ENCODE measurements at regions not wholly inside any gene's neighbourhood (a gene's known extent, or its start where the extent isn't known, plus 50 kb on each side); places are given as distances from the start of the nearest gene placed in this dataset.

GRCh38 chr5:119810217-119810616 is 180.9 kb downstream of the FAM170A start:
- no peak overlapping the region for H3K4me3 ChIP-seq (ENCODE audit: low read depth, low read length)
- no peak for DNase-seq (ENCODE audit: low read depth)
- TF ChIP-seq CTCF (IDR thresholded peaks at IDR 0.05; ENCODE audit: insufficient read depth, low read length) = no peak

- DNase-seq (ENCODE audit: low read depth) = no peak
- H3K4me3 ChIP-seq (ENCODE audit: low read depth, low read length) = no peak overlapping the region
- no peak for TF ChIP-seq CTCF (IDR thresholded peaks at IDR 0.05; ENCODE audit: insufficient read depth, low read length)
These were observed 182.1 kb downstream of the FAM170A start for GRCh38 chr5:119811458-119811857.

GRCh38 chr5:119814655-119815054 is 185.3 kb downstream of the FAM170A start:
- TF ChIP-seq CTCF (IDR thresholded peaks at IDR 0.05; ENCODE audit: insufficient read depth, low read length) = no peak
- no peak for DNase-seq (ENCODE audit: low read depth)
- H3K4me3 ChIP-seq (ENCODE audit: low read depth, low read length) = no peak overlapping the region

GRCh38 chr5:119816055-119816454 is 186.7 kb downstream of the FAM170A start:
- TF ChIP-seq CTCF (IDR thresholded peaks at IDR 0.05; ENCODE audit: insufficient read depth, low read length) = no peak
- DNase-seq (ENCODE audit: low read depth) = no peak
- no peak overlapping the region for H3K4me3 ChIP-seq (ENCODE audit: low read depth, low read length)

- TF ChIP-seq CTCF (IDR thresholded peaks at IDR 0.05; ENCODE audit: insufficient read depth, low read length) = no peak
- no peak for DNase-seq (ENCODE audit: low read depth)
- no peak overlapping the region for H3K4me3 ChIP-seq (ENCODE audit: low read depth, low read length)
These were observed 190.7 kb downstream of the FAM170A start for GRCh38 chr5:119820016-119820415.

- H3K4me3 ChIP-seq (ENCODE audit: low read depth, low read length) = no peak overlapping the region
- TF ChIP-seq CTCF (IDR thresholded peaks at IDR 0.05; ENCODE audit: insufficient read depth, low read length) = no peak
- no peak for DNase-seq (ENCODE audit: low read depth)
These were observed 191.2 kb downstream of the FAM170A start for GRCh38 chr5:119820608-119821007.

GRCh38 chr5:119828541-119828940 is 199.2 kb downstream of the FAM170A start:
- DNase-seq (ENCODE audit: low read depth) = no peak
- H3K4me3 ChIP-seq (ENCODE audit: low read depth, low read length) = no peak overlapping the region
- no peak for TF ChIP-seq CTCF (IDR thresholded peaks at IDR 0.05; ENCODE audit: insufficient read depth, low read length)

Data from fibroblast of the aortic adventitia (primary cell).